ENCODE measurements at regions not wholly inside any gene's neighbourhood (a gene's known extent, or its start where the extent isn't known, plus 50 kb on each side); places are given as distances from the start of the nearest gene placed in this dataset.

- Histone ChIP-seq H2AFZ (ENCODE audit: low read length) (no peak overlapping the region), H3K79me2 (ENCODE audit: insufficient read depth, low read length) (no peaks in the 10 kb centered on the region), H3K9me3 (ENCODE audit: low read length) (peaks cover 75% of the 10 kb centered on the region), H3K27ac (ENCODE audit: extremely low read length, insufficient read depth, low read length) (no peak overlapping the region), H3K36me3 (replicated peaks in 1 of 2; ENCODE audit: control insufficient read depth in 1 of 2, insufficient read depth in 2 of 2, low read length in 2 of 2) (no peaks in the 10 kb centered on the region), H3K4me3 (replicated peaks in 1 of 3; ENCODE audit: insufficient read depth in 1 of 3, low read depth in 2 of 3, low read length in 3 of 3) (no peak overlapping the region), H3K27me3 (ENCODE audit: control insufficient read depth in 1 of 2, insufficient read depth in 2 of 2, low read length in 2 of 2) (no peaks in the 10 kb centered on the region), H3K4me2 (ENCODE audit: low read depth, low read length) (no peak overlapping the region), H3K4me1 (ENCODE audit: insufficient read depth, low read length) (no peaks in the 10 kb centered on the region), H3K9ac (ENCODE audit: insufficient read depth, low read depth, low read length) (no peak overlapping the region), H4K20me1 (ENCODE audit: insufficient read depth, low read length) (no peaks in the 10 kb centered on the region)
- DNase-seq (ENCODE audit: low spot score), result no peak
- ATAC-seq, result no peak
- intact Hi-C loops (cut with micrococcal nuclease; ENCODE audit: unreplicated experiment), result no loop called here
- FAIRE-seq, result no peak
- no TSS peak for BruUV-seq (replicated peaks)
- ChIA-PET POLR2A (no interaction called here), CTCF (ENCODE audit: low intra/inter-chr PET ratio, low total read pairs) (no interaction called here)
- in situ Hi-C loops (cut with HindIII; ENCODE audit: extremely low pct_ligation_motif_present, low pct_unique_long_range_greater_than_20kb), result no loop called here
- TF ChIP-seq ZMYM4 (CRISPR knock-in tag; IDR thresholded peaks at IDR 0.05) (no peak), THAP8 (CRISPR knock-in tag; IDR thresholded peaks at IDR 0.05; ENCODE audit: borderline replicate concordance) (no peak), NFE2L2 (IDR thresholded peaks at IDR 0.05; ENCODE audit: low read length) (no peak), ZFP82 (CRISPR knock-in tag; IDR thresholded peaks at IDR 0.05; ENCODE audit: borderline replicate concordance) (no peak), ASH2L (IDR thresholded peaks at IDR 0.05; ENCODE audit: insufficient read length, low read depth, low read length) (no peak), MTF2 (CRISPR knock-in tag; IDR thresholded peaks at IDR 0.05; ENCODE audit: borderline replicate concordance) (no peak), FOXA1 (IDR thresholded peaks at IDR 0.05) (no peak), FOXA1 (CRISPR knock-in tag; IDR thresholded peaks at IDR 0.05) (no peak), ZBTB3 (CRISPR knock-in tag; IDR thresholded peaks at IDR 0.05; ENCODE audit: borderline replicate concordance, low read depth) (no peak), ZNF724P (CRISPR knock-in tag; IDR thresholded peaks at IDR 0.05; ENCODE audit: borderline replicate concordance) (no peak)
- TF ChIP-seq, protein P1, sequence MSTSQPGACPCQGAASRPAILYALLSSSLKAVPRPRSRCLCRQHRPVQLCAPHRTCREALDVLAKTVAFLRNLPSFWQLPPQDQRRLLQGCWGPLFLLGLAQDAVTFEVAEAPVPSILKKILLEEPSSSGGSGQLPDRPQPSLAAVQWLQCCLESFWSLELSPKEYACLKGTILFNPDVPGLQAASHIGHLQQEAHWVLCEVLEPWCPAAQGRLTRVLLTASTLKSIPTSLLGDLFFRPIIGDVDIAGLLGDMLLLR (CRISPR knock-in tag; IDR thresholded peaks at IDR 0.05), result no peak
Measured at GRCh38 chr11:39542460-39542859, 1917.0 kb downstream of the LRRC4C start.
